Thoracic aorta (tissue), 2 donors: ENCODE measurements at regions not wholly inside any gene's neighbourhood (a gene's known extent, or its start where the extent isn't known, plus 50 kb on each side); places are given as distances from the start of the nearest gene placed in this dataset.

Experiments
- ATAC-seq: fragments of 150-250 bp; one replicate; pipeline ENCODE4 v1.8.0; 2017; ENCODE audit warnings: low read depth; ENCODE audit not compliant: insufficient number of reproducible peaks, low FRiP score
- DNase-seq: peaks from one replicate; pipeline ENCODE4 v3.0.0-alpha.2; 2020; ENCODE audit warnings: low spot score
- H3K27ac ChIP-seq, 2 donors: fragments of 200-600 bp; sonication (generic); 1 replicate in 1 of 2; 2 replicates in 1 of 2; pipeline ENCODE4 v1.5.1; 2016; ENCODE audit warnings: mild to moderate bottlenecking in 2 of 2, moderate library complexity in 2 of 2
- H3K27me3 ChIP-seq: fragments of 200-600 bp; sonication (generic); replicated peaks from 2 replicates; pipeline ENCODE4 v1.6.0; 2016; ENCODE audit warnings: mild to moderate bottlenecking; ENCODE audit not compliant: insufficient read depth
- H3K36me3 ChIP-seq: fragments of 200-600 bp; sonication (generic); one replicate; pipeline ENCODE4 v1.5.1; 2016
- H3K4me1 ChIP-seq, 2 donors: fragments of 200-600 bp; sonication (generic); 1 replicate in 1 of 2; 2 replicates in 1 of 2; pipeline versions ENCODE4 v1.5.1 to v1.6.0; 2016; ENCODE audit warnings: low read depth in 2 of 2, mild to moderate bottlenecking in 1 of 2; ENCODE audit not compliant: control insufficient read depth in 1 of 2
- H3K4me3 ChIP-seq: fragments of 200-600 bp; sonication (generic); 2 replicates; pipeline ENCODE4 v1.5.1; 2016; ENCODE audit warnings: mild to moderate bottlenecking
- H3K9me3 ChIP-seq: fragments of 200-600 bp; sonication (generic); 2 replicates; pipeline ENCODE4 v1.5.1; 2016
- CTCF ChIP-seq: fragments of 200-600 bp; sonication (generic); IDR thresholded peaks from one replicate; pipeline ENCODE4 v1.5.1; 2019; ENCODE audit warnings: antibody characterized with exemption

GRCh38 chr15:77742570-77742969 is 109.9 kb upstream of the LINGO1 start:
- Histone ChIP-seq H3K27me3 (no peaks in the 10 kb centered on the region), H3K27ac (no peak overlapping the region), H3K9me3 (no peaks in the 10 kb centered on the region), H3K36me3 (no peaks in the 10 kb centered on the region), H3K4me3 (no peak overlapping the region), H3K4me1 (peaks cover 0 to 5% of the 10 kb centered on the region in 2 donors)
- DNase-seq: no peak
- ATAC-seq: no peak
- no peak for TF ChIP-seq CTCF

GRCh38 chr15:77742127-77742526 is 109.4 kb upstream of the LINGO1 start:
- no peak overlapping the region for H3K4me3 ChIP-seq
- DNase-seq (no peak), ATAC-seq (no peak)
- no peaks in the 10 kb centered on the region for H3K36me3 ChIP-seq
- TF ChIP-seq CTCF: no peak
- no peaks in the 10 kb centered on the region for H3K27me3 ChIP-seq
- H3K9me3 ChIP-seq: no peaks in the 10 kb centered on the region
- H3K4me1 ChIP-seq: peaks cover 0 to under 1% of the 10 kb centered on the region in 2 donors
- no peak overlapping the region for H3K27ac ChIP-seq

GRCh38 chr15:77741106-77741505 is 108.4 kb upstream of the LINGO1 start:
- Histone ChIP-seq H3K4me1 (no peaks in the 10 kb centered on the region), H3K27ac (no peak overlapping the region), H3K27me3 (no peaks in the 10 kb centered on the region), H3K4me3 (no peak overlapping the region), H3K9me3 (no peaks in the 10 kb centered on the region), H3K36me3 (no peaks in the 10 kb centered on the region)
- ATAC-seq (no peak), DNase-seq (no peak)
- TF ChIP-seq CTCF: no peak

GRCh38 chr15:77739591-77740378 is 107.1 kb upstream of the LINGO1 start:
- no peak for TF ChIP-seq CTCF

GRCh38 chr15:77738441-77739302 is 106.0 kb upstream of the LINGO1 start:
- ATAC-seq: no peak
- Histone ChIP-seq H3K36me3 (no peaks in the 10 kb centered on the region), H3K9me3 (no peaks in the 10 kb centered on the region), H3K4me1 (no peaks in the 10 kb centered on the region), H3K27me3 (no peaks in the 10 kb centered on the region), H3K27ac (no peak overlapping the region), H3K4me3 (no peak overlapping the region)
- no peak for DNase-seq
- no peak for TF ChIP-seq CTCF

More at GRCh38 chr15:77739591-77740378, 107.1 kb upstream of the LINGO1 start:
- Histone ChIP-seq H3K27ac (no peak overlapping the region), H3K9me3 (no peaks in the 10 kb centered on the region), H3K27me3 (no peaks in the 10 kb centered on the region), H3K4me1 (no peaks in the 10 kb centered on the region), H3K4me3 (no peak overlapping the region), H3K36me3 (no peaks in the 10 kb centered on the region)
- no peak for ATAC-seq
- no peak for DNase-seq
